ENCODE measurements at regions not wholly inside any gene's neighbourhood (a gene's known extent, or its start where the extent isn't known, plus 50 kb on each side); places are given as distances from the start of the nearest gene placed in this dataset.
"Not testable (repeated sequence)": the region's sequence is repeated elsewhere in the genome, so short reads cannot be mapped to it uniquely, and the experiment has no call there.

DNA sequence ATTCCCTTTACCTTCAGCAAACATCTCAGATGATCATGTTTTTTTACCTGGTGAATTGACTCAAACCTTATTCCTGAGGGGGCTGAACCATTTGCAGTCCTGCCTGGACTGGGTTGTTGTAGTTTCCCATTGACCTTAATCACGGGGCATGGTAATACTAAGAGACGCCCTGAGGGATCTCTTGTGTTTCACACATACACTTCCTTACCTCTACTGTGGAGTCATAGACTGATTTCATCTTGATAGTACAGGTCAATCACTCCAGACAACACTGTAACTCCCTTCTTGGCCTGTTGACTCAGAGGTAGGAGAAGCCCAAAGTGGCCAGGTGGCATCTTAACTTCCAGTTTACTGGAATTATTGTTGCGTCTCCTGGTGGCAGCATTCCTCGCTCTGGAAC lies 1064.0 kb upstream of the PCDH10 start:
- H3K4me3 ChIP-seq (ENCODE audit: low read depth, low read length), result no peak overlapping the region

DNA sequence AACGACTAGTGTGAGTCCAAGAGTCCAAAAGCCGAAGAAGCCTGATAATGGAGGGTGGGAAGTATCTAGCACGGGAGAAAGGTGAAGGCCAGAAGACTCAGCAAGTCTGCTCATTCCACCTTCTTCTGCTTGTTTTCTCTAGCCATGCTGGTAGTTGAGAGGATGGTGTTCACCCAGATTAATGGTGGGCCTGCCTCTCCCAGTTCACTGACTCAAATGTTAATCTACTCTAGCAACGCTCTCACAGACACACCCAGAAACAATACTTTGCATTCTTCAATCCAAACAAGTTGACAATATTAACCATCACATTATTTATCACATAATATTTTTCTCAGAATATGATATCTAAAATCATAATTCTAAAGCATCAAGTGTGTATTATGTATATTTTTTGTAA lies 1055.1 kb upstream of the PCDH10 start:
- no peak overlapping the region for H3K4me3 ChIP-seq (ENCODE audit: low read depth, low read length)

DNA sequence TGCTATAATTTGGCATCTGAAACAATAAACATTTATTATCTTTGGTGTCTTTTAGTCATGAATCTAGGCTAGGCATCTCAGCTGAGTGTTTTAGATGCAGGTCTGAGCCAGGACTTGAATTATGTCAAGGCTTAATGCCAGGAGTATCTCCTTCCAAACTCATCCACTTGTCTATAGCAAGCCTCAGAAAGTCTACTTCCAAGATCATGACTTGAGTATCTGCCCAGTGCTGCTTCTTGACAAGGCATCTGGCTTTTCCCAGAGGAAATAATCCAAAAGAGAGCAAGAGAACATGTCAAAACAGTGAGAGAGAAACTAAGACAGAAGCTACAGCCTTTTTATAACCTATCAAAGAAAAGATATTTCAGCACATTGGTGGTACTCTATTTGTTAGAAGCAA lies 1052.1 kb upstream of the PCDH10 start:
- H3K4me3 ChIP-seq (ENCODE audit: low read depth, low read length), result no peak overlapping the region

DNA sequence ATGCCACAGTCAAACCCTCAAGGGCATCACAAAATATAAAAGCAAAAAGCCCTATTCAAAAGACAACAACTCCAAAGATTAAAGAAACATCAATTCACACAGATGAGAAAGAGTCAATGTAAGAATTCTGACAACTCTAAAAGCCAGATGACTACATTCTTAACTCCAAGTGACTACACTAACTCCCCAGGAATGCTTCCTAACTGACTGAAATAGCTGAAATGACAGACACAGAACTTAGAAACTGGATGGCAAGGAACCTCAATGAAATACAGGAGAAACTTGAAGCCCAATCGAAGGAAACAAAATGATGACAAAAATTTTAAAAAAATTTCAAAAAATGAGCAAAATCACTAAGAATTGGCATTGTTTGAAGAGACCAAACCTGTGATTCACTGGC lies 1047.6 kb upstream of the PCDH10 start:
- no peak overlapping the region for H3K4me3 ChIP-seq (ENCODE audit: low read depth, low read length)

DNA sequence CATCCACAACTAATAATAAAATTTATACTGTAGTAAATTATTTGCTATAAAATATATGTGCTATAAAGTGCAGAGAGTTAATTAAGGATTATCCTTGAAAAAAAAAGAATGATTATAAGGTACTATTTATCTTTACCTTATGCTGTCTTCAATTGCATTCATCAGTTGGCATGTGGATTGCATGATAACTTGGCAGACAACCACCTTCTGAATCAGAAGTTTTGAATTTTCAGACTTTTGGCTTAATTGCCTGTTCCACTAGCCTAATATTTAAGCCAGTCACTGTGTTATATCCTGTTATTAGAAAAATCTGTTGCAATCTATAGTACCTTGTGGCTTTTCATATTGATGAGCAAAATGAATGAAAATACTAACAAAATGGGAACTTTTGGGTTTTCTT lies 1040.3 kb upstream of the PCDH10 start:
- no peak overlapping the region for H3K4me3 ChIP-seq (ENCODE audit: low read depth, low read length)

DNA sequence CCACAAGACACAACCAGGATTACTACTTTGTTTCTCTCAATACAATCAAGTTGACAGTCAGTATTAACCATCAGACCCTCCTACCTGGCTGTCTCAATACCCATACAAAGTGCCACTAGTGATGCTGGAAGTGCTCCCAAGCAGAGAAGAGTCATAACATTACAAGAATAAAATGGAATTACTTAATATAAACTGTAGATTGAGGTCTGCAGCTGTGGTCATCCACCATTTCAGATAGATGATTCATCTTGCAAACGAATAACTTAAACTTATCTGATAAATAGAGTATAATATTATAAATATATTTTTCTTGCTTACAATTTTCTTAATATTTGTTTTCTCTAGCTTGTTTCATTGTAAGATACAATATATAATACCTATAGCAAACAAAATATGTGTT lies 1034.2 kb upstream of the PCDH10 start:
- no peak overlapping the region for H3K4me3 ChIP-seq (ENCODE audit: low read depth, low read length)

DNA sequence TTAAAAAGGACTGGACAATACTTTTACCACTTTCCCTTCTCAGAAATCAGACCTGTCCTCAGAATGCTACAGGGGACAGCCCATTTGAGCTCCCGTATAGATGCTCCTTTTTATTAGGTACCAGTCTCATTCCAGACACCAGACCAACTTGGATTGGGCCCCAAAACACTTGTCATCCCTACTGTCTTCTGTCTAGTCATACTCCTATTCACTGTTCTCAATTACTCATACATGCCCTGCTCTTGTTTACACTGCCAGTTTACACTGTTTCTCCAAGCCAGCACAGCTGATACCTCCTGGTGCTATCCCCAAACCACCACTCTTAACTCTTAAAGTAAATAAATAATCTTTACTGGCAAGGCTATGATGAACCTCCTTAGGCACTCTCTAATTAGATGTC lies 1026.4 kb upstream of the PCDH10 start:
- H3K4me3 ChIP-seq (ENCODE audit: low read depth, low read length), result not testable (repeated sequence)

DNA sequence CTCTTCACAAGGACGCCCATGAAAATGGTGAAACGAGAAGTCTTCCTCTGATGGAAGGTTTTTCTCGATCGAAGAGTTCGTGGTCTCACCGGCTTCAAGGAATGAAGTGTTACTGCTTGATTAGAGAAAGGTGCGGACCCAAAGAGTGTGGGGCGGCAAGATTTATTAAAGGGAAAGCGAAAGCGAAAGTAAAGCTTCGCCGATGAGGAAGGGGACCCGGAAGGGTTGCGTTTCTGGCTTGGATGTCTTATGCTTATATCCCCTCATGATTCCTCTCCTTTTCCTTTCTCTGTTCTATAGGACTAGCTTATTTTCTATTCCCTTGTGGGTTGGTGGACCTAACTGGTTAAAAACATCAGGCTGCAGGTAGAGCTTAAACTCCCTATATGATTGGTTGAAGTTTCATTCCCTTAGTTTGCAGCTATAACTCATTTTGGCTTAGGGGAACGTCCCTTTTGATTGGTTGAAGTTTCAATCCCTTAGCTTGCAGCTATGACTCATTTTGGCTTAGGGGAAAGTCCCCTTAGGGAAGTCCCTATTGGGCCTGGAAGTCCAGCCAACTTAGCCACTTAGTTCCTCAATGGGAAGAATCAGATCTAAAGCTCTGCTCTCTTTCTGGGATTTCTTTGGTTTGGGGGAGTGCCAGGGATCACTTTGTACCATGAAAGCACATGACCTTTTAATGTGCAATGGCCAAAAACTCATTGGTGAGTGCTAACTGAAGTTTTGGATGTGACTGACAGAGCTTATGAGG lies 1025.0 kb upstream of the PCDH10 start:
- H3K4me3 ChIP-seq (ENCODE audit: low read depth, low read length), result no peak overlapping the region

DNA sequence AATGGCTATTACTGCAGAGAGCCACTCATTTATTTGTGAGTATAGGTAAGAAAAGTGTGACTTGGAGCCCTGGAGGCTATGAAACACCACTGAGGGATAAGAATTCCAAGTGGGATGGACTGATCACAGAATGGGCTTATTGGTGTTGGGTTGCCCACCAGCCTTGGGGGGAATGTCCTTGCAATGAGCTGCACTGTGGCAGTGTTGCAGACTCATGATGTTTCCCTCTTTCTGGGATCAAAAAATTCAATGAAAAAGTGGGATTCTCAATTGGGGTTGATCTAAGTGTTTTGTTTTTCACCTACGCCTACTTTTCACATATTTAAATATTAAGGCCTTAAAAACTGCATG lies 1024.5 kb upstream of the PCDH10 start:
- no peak overlapping the region for H3K4me3 ChIP-seq (ENCODE audit: low read depth, low read length)

DNA sequence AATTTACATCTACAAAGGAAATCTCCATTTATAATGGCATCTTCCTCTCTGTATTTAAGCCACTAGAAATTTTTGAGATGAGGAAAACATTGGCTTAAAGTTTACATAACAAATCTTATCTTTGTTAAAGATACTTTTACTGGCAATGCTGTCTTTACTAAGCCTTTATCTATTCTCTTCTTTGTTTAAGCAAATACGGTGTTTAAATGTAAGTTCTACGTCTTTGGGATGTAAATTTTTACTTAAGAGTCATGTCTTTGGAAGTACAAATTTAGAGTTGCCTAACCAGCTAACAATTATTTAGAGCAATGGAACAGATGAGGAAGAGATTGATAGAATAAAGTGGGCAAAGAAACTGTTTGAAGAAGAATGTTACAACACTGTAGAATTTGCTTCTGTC lies 1024.0 kb upstream of the PCDH10 start:
- no peak overlapping the region for H3K4me3 ChIP-seq (ENCODE audit: low read depth, low read length)

DNA sequence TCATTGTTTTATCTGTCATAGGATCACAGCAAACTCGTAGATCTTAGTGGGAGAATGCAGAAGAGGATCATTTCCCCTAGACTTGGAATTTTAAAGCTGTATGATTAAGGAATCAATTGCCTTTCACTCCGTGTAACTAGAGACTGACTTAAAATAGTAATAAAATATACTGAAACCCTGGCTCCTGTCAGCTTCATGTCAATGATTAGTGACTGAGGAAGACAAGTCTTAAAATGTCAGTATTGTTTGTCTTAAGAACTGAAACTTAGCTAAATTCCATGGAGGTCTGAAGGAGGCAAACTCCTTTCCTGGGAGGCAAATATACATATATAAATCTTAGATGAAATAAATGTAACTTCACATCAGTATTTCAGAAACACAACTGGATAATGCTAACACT lies 1016.7 kb upstream of the PCDH10 start:
- no peak overlapping the region for H3K4me3 ChIP-seq (ENCODE audit: low read depth, low read length)

DNA sequence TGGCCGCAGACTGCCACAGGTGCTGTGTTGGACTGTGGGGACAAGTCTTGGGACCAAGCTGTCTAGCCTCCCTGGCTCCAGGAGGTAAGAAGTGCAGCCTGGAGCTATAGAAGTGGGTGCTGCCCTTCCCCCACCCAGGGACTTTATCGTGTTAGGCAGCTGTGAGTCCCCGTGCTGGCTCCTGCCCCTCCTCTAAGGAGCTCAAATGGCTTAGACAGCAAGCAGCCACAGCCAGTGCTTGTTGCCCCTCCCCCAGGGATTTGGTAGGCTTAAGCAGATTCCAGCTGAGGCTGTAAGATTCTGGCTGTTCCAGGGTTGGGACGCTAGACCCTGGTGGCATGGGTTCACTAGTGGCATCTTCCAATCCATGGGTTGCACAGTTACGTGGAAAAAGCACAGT lies 979.4 kb upstream of the PCDH10 start:
- H3K4me3 ChIP-seq (ENCODE audit: low read depth, low read length), result no peak overlapping the region

DNA sequence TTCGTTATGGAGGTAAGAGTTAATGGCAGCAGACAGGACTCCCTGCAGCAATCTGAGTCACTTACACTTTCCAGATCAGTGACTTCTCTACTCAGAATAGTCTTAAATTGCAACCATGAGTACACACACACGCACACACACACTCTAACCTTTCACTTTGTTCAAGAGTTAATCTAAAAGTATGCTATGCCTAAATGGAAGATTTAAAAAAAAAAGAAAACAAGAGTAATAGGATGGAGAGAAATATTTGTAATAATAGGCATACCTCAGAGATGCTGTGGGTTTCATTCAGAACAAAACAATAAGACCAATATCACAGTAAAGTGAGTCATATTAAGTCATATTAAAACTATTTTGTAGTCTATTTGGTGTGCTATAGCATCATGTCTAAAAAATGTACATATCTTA lies 969.1 kb upstream of the PCDH10 start:
- no peak overlapping the region for H3K4me3 ChIP-seq (ENCODE audit: low read depth, low read length)

DNA sequence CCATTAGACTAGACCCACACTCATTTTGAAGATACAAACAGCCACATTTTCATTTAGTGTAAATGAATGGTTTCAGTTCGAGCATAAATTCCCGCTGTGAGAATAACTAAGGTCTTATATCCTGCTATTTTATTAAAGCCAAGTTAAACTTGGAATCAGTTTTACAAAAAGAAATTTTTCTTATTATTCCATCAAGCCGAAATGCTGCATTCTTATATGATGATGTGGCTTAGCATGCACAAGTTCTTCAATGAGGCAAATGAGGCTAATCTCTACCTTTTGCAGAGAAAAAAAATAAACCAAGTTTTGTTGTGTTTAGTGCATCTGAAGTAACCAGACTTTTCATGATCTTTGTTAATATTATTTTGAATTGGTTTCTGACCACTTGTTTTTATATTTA lies 953.9 kb upstream of the PCDH10 start:
- no peak overlapping the region for H3K4me3 ChIP-seq (ENCODE audit: low read depth, low read length)

DNA sequence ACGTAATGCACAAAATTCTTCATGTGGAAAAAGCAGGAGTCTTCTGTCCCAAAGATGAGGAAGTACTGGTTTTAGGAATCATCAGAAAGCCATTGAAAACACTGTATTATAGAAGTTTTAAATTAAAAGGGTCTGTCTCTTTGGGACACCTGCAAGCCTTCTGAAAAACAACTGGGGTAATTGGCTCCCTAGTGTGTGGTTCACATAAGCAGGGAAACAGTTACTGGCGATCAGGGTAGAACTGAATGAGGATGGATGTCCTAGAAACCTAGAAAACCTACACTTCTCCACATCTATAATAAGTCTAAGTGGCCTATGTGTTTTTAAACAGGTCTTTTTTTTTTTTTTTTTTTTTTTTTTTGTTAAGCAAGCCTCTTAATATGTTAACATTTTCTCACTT lies 945.5 kb upstream of the PCDH10 start:
- H3K4me3 ChIP-seq (ENCODE audit: low read depth, low read length), result no peak overlapping the region

DNA sequence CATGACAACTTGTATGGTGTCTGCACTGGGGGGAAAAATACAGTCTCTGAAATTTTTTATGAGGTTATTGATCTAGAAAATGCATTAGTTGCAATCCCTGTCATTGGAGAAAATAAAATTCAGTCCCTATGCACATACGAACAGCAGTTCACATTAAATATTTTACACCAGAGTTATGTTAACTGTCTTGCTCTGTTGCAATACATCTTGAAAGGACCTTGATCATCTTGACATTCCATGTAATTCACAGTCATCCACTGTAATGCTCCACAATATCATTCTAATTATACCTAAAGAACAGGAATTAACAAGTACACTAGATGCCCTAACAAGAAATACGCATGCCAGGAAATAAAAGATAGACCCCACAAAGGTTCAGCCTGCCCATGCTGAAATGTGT lies 934.6 kb upstream of the PCDH10 start:
- H3K4me3 ChIP-seq (ENCODE audit: low read depth, low read length), result no peak overlapping the region

DNA sequence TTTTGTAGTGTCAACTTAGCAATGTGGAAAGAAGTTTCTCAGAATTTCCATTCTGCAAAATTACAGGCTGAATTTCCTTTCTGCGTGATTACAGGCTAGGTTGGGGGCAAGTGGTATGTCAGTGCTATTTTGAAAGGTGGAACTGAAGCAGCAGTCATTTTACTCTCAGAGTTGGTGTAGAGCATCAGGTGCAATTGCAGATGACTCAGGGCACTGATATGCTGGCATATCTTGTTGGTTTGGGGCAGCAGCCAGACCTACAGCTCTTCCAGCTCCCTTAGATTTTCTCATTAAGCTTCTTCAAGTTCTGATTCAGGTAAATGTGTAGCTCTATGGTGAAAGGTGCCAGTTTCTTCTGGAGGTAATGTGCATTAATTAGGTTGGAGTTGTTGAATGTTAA lies 930.7 kb upstream of the PCDH10 start:
- H3K4me3 ChIP-seq (ENCODE audit: low read depth, low read length), result no peak overlapping the region

DNA sequence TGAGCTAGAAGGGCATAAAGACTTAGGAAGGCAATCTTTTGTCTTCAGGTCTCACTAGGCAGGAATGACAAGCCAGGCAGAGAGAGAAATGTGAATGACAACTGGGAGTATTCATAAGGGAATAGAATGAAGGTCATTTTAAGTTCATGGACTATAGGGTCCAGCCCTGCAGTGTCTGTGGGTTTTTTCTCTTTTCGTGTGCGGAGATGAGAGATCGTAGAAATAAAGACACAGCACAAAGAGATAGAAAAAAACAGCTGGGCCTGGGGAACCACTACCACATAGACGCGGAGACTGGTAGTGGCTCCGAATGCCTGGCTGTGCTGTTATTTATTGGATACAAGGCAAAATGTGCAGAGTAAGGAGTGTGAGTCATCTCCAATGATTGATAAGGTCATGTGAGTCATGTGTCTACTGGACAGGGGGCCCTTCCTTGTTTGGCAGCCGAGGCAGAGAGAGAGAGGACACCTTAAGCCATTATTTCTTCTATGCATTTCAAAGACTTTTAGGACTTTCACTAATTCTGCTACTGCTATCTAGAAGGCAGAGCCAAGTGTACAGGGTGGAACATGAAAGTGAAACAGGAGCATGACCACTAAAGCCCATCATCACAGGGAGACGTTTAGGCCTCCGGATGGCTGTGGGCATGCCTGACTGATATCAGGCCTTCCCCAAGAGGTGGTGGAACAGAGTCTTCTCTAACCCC lies 921.8 kb upstream of the PCDH10 start:
- no peak overlapping the region for H3K4me3 ChIP-seq (ENCODE audit: low read depth, low read length)

DNA sequence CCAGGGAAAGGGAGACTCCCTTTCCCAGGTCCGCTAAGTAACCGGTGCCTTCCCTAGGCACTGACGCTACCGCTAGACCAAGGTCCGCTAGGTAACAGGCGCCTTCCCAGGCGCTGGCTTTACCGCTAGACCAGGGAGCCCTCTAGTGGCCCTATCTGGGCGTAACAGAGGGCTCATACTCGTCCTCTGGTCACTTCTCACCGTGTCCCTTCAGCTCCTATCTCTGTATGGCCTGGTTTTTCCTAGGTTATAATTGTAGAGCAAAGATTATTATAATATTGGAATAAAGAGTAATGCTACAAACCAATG lies 921.3 kb upstream of the PCDH10 start:
- H3K4me3 ChIP-seq (ENCODE audit: low read depth, low read length), result not testable (repeated sequence)

DNA sequence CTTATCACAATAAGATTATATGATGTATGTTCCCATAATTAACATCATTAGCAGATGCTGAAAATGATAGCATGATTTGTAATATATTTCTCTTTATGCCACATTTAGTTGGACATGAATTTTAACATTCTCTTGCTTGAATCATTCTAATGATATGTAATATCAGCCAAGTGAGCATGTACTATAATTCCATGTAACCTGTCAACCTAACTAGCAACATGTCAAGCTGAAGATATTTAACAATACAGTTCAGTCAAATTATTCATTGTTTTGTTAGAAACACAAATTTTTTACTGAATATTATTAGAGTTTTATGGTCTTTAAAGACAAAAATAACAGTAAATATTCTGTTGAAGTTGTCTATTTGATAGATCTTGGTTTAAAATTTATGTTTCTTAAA lies 920.4 kb upstream of the PCDH10 start:
- H3K4me3 ChIP-seq (ENCODE audit: low read depth, low read length), result no peak overlapping the region

DNA sequence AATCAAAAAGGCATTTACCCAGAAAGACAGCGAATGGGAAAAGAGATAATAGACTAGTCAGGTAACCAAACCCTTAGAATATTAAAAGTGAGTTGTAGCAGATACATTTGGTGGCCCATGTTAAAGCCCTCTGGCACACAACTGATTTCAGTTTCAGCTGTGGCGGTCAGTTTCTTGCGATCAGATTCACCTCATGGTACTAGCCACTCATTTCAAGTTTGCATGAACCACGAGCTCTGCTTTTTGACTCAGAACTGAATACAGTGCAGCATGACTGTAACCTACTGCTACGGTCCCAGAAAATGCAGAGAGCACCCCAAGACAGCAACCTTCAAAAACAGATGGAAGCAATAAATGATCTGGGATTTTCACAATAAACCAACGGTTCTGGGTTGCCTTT lies 919.1 kb upstream of the PCDH10 start:
- H3K4me3 ChIP-seq (ENCODE audit: low read depth, low read length), result no peak overlapping the region

DNA sequence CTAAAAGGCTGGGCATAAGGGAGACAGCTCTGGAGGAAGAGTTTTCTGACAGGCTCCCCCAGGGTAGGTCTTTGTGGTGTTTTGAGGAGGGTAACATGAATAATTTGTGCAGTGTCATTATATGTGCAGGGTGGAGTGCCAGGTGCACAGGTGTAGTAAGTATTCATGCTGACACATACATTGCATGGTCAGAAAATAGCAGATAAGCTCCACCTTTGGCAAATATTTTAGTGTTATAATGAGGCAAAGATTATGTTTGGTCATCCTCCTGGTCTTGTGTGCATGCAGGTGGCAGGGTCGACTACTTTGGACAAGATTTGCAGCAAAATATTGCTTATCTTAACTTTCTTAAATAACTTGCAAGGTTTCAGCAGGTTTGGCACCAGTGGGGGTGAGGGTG lies 910.4 kb upstream of the PCDH10 start:
- H3K4me3 ChIP-seq (ENCODE audit: low read depth, low read length), result no peak overlapping the region

DNA sequence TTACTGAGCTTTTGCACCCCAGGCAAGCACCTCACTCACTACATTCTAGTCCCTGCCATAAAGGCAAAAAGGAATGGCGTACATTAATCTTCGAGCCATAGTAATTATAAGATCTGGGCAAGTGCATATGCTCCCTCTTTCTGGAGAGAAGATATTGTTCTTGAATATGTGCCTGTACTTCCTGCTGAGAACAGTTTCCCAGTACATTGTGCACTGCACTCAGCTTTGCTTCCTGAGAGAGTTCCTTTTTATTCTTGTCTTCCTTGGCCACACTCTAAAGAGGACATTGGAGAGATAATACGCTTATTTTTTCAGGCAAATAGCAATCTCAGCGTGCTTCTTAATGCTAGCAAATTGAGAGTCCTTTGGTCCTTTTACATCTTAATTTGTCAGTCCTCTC lies 909.0 kb upstream of the PCDH10 start:
- no peak overlapping the region for H3K4me3 ChIP-seq (ENCODE audit: low read depth, low read length)
